B cell (primary cell): ENCODE measurements at regions not wholly inside any gene's neighbourhood (a gene's known extent, or its start where the extent isn't known, plus 50 kb on each side); places are given as distances from the start of the nearest gene placed in this dataset.

Experiments
- ATAC-seq: fragments of 200-7000 bp; cut with Tn5 transposase; one replicate; pipeline ENCODE4 v1.10.0; 2021; ENCODE audit warnings: low read depth, mild to moderate bottlenecking, moderate number of reproducible peaks, moderate library complexity
- CTCF ChIA-PET: fragments of 350-600 bp; sonication (Branson Sonifier 250); formaldehyde crosslinking; loops from one replicate; lab custom pipeline; 2021; ENCODE audit warnings: antibody characterized with exemption, inconsistent platforms; lab: Charles Lee
- POLR2A ChIA-PET: fragments of 350-600 bp; sonication (Branson Sonifier 250); formaldehyde crosslinking; loops from one replicate; lab custom pipeline; 2021; ENCODE audit warnings: antibody characterized with exemption; lab: Charles Lee
- DNase-seq: peaks from one replicate; pipeline ENCODE4 v3.0.0; 2013
- H2AFZ ChIP-seq: 2 replicates; pipeline ENCODE4 v1.6.1; 2012; ENCODE audit warnings: mild to moderate bottlenecking, low read depth, low read length; ENCODE audit not compliant: insufficient read depth, poor library complexity, severe bottlenecking
- H3K27ac ChIP-seq, 2 donors: 1 replicate in 1 of 2; 2 replicates in 1 of 2; pipeline ENCODE4 v1.5.1; 2012 to 2013; ENCODE audit warnings: low read length in 2 of 2, mild to moderate bottlenecking in 2 of 2, moderate library complexity in 1 of 2
- H3K27me3 ChIP-seq, 4 experiments: fragments of 200-600 bp in 1 of 4; sonication (generic) in 1 of 4; replicated peaks in 1 of 4; 1 replicate in 2 of 4; 2 replicates in 2 of 4; pipeline versions ENCODE4 v1.6.1 to v1.7.0; 2013 to 2016; ENCODE audit warnings: low read length in 3 of 4, mild to moderate bottlenecking in 2 of 4, mixed read lengths in 1 of 4, moderate library complexity in 1 of 4; ENCODE audit not compliant: insufficient read depth in 4 of 4, control insufficient read depth in 3 of 4; ENCODE audit errors: control extremely low read depth in 1 of 4
- H3K36me3 ChIP-seq, 2 experiments: replicated peaks in 1 of 2; 1 replicate in 1 of 2; 2 replicates in 1 of 2; pipeline versions ENCODE4 v1.6.1 to v1.7.1; 2013; ENCODE audit warnings: low read length in 1 of 2; ENCODE audit not compliant: insufficient read depth in 2 of 2, control insufficient read depth in 1 of 2; ENCODE audit errors: control extremely low read depth in 1 of 2, extremely low read depth in 1 of 2
- H3K4me1 ChIP-seq, 2 donors: fragments of 200-600 bp in 1 of 2; sonication (generic) in 1 of 2; 1 replicate in 1 of 2; 2 replicates in 1 of 2; pipeline versions ENCODE4 v1.5.1 to v1.6.1; 2013 to 2017; ENCODE audit warnings: low read length in 2 of 2; ENCODE audit not compliant: control insufficient read depth in 2 of 2, insufficient read depth in 2 of 2
- H3K4me2 ChIP-seq: replicated peaks from 2 replicates; pipeline ENCODE3; 2012; ENCODE audit warnings: mild to moderate bottlenecking, low read depth, low read length; ENCODE audit not compliant: poor library complexity, severe bottlenecking
- H3K4me3 ChIP-seq, 5 experiments: fragments of 200-600 bp in 1 of 5; sonication (generic) in 1 of 5; 1 replicate in 3 of 5; 2 replicates in 2 of 5; pipeline versions ENCODE4 v1.5.1 to v1.7.0; 2011 to 2016; ENCODE audit warnings: low read length in 4 of 5, mild to moderate bottlenecking in 4 of 5, low read depth in 2 of 5, control low read depth in 1 of 5, moderate library complexity in 1 of 5; ENCODE audit not compliant: insufficient read depth in 1 of 5; ENCODE audit errors: control extremely low read depth in 1 of 5, extremely low read depth in 1 of 5
- H3K79me2 ChIP-seq: fragments of 200-600 bp; sonication (generic); one replicate; pipeline ENCODE4 v1.6.0; 2016; ENCODE audit warnings: low read length; ENCODE audit not compliant: control insufficient read depth, insufficient read depth
- H3K9ac ChIP-seq: fragments of 200-600 bp; sonication (generic); 2 replicates; pipeline ENCODE4 v1.6.1; 2017; ENCODE audit warnings: mild to moderate bottlenecking, low read length, moderate library complexity
- H3K9me3 ChIP-seq, 3 donors: one replicate each; pipeline versions ENCODE4 v1.6.1 to v1.7.1; 2013; ENCODE audit warnings: low read length in 2 of 3; ENCODE audit not compliant: control insufficient read depth in 2 of 3, insufficient read depth in 1 of 3; ENCODE audit errors: control extremely low read depth in 1 of 3
- H4K20me1 ChIP-seq: 2 replicates; pipeline ENCODE4 v1.6.0; 2012; ENCODE audit warnings: mild to moderate bottlenecking, low read length; ENCODE audit not compliant: insufficient read depth, control insufficient read depth, poor library complexity, severe bottlenecking
- H3K27ac Mint-ChIP-seq: one replicate; pipeline ENCODE4 v1.8.0; 2021; ENCODE audit warnings: mixed read lengths
- H3K27me3 Mint-ChIP-seq: one replicate; pipeline ENCODE4 v1.8.0; 2021; ENCODE audit warnings: mixed read lengths
- H3K4me1 Mint-ChIP-seq: one replicate; pipeline ENCODE4 v1.8.0; 2021; ENCODE audit warnings: mixed read lengths
- H3K4me3 Mint-ChIP-seq: one replicate; pipeline ENCODE4 v1.8.0; 2021; ENCODE audit warnings: mixed read lengths
- H3K9me3 Mint-ChIP-seq: one replicate; pipeline ENCODE4 v1.8.0; 2022; ENCODE audit warnings: mixed read lengths; ENCODE audit not compliant: insufficient read depth
- CTCF ChIP-seq: fragments of 200-600 bp; IDR thresholded peaks from one replicate; pipeline ENCODE4 v1.8.0; 2022; ENCODE audit warnings: antibody characterized with exemption, mild to moderate bottlenecking
- EZH2 ChIP-seq: IDR thresholded peaks from 2 replicates; pipeline ENCODE4 v1.6.1; 2012; ENCODE audit warnings: borderline replicate concordance, low read depth, mild to moderate bottlenecking, moderate library complexity, low read length; ENCODE audit not compliant: insufficient read depth, poor library complexity, severe bottlenecking
- WGBS: methylation state at CpG from one replicate; pipeline ENCODE4 v1.1.5; 2013; ENCODE audit warnings: missing lambda C conversion rate; ENCODE audit not compliant: insufficient coverage; 5-methylcytosine and 5-hydroxymethylcytosine counted together
- intact Hi-C: fragments of 100-400 bp; cut with micrococcal nuclease; formaldehyde crosslinking; loops from one replicate; pipeline ENCODE4 v1.10.0; 2022

GRCh38 chr9:105890046-105890822, 195.9 kb downstream of the TMEM38B start:
- Histone ChIP-seq H2AFZ (no peak overlapping the region), H3K36me3 (no peaks in the 10 kb centered on the region), H3K9me3 (no peaks in the 10 kb centered on the region), H3K27me3 (no peaks in the 10 kb centered on the region), H3K27ac (no peak overlapping the region), H3K4me2 (no peak overlapping the region), H4K20me1 (no peaks in the 10 kb centered on the region), H3K79me2 (no peaks in the 10 kb centered on the region), H3K4me1 (no peaks in the 10 kb centered on the region), H3K9ac (no peak overlapping the region), H3K4me3 (no peak overlapping the region)
- intact Hi-C loops, result no loop called here
- no peak overlapping the region for H3K27ac Mint-ChIP-seq
- ATAC-seq (no peak), DNase-seq (no peak)
- H3K9me3 Mint-ChIP-seq, result no peaks in the 10 kb centered on the region
- H3K4me3 Mint-ChIP-seq, result no peak overlapping the region
- CTCF ChIA-PET, result no interaction called here
- TF ChIP-seq EZH2 (no peak), CTCF (no peak)
- H3K4me1 Mint-ChIP-seq, result no peaks in the 10 kb centered on the region
- H3K27me3 Mint-ChIP-seq, result no peaks in the 10 kb centered on the region
- POLR2A ChIA-PET, result no interaction called here
- WGBS, result 52% methylated on average over 3 of the region's 5 CpGs

- no peaks in the 10 kb centered on the region for H3K27me3 ChIP-seq
- WGBS, result 83% methylated on average over 5 of the region's 5 CpGs
- no peaks in the 10 kb centered on the region for H3K79me2 ChIP-seq
- no peak overlapping the region for H3K27ac Mint-ChIP-seq
- H3K36me3 ChIP-seq, result no peaks in the 10 kb centered on the region
- no peak overlapping the region for H2AFZ ChIP-seq
- H3K9me3 Mint-ChIP-seq, result no peaks in the 10 kb centered on the region
- no peak overlapping the region for H3K4me3 Mint-ChIP-seq
- no peak overlapping the region for H3K27ac ChIP-seq
- DNase-seq (no peak), ATAC-seq (no peak)
- H3K9me3 ChIP-seq, result no peaks in the 10 kb centered on the region
- ChIA-PET POLR2A (no interaction called here), CTCF (interaction anchor here (2.0 kb wide), 1 partner anchor 19 kb away, joined by 8 read pairs; no protein-coding TSS in a partner anchor)
- intact Hi-C loops, result no loop called here
- H3K4me2 ChIP-seq, result no peak overlapping the region
- H3K27me3 Mint-ChIP-seq, result peaks cover 11% of the 10 kb centered on the region
- no peak for TF ChIP-seq EZH2
- no peak for TF ChIP-seq CTCF
- H3K4me1 Mint-ChIP-seq, result no peaks in the 10 kb centered on the region
- H3K9ac ChIP-seq, result no peak overlapping the region
- no peaks in the 10 kb centered on the region for H4K20me1 ChIP-seq
- H3K4me1 ChIP-seq, result no peaks in the 10 kb centered on the region
- H3K4me3 ChIP-seq, result no peak overlapping the region
Observed at GRCh38 chr9:105900123-105900522, 205.8 kb downstream of the TMEM38B start.
